Fibroblast of lung (primary cell): ENCODE measurements at regions not wholly inside any gene's neighbourhood (a gene's known extent, or its start where the extent isn't known, plus 50 kb on each side); places are given as distances from the start of the nearest gene placed in this dataset.

Experiments used
- DNase-seq, 2 donors: peaks; one replicate each; pipeline versions ENCODE4 v3.0.0 to v3.0.0-alpha.2; 2010; ENCODE audit warnings: low read depth in 2 of 2
- H2AFZ ChIP-seq: 2 replicates; pipeline ENCODE4 v1.5.1; 2012; ENCODE audit warnings: low read length, control low read depth, inconsistent platforms
- H3K27ac ChIP-seq: 2 replicates; pipeline ENCODE4 v1.5.1; 2011; ENCODE audit warnings: low read length, control low read depth; ENCODE audit not compliant: insufficient read depth
- H3K27me3 ChIP-seq: 2 replicates; pipeline ENCODE4 v1.5.1; 2011; ENCODE audit warnings: mild to moderate bottlenecking, low read length; ENCODE audit not compliant: control insufficient read depth, insufficient read depth
- H3K36me3 ChIP-seq: 2 replicates; pipeline ENCODE4 v1.5.1; 2011; ENCODE audit warnings: low read length; ENCODE audit not compliant: control insufficient read depth, insufficient read depth
- H3K4me1 ChIP-seq: 2 replicates; pipeline ENCODE4 v1.5.1; 2011; ENCODE audit warnings: low read length; ENCODE audit not compliant: control insufficient read depth, insufficient read depth; ENCODE audit errors: extremely low read depth
- H3K4me2 ChIP-seq: 2 replicates; pipeline ENCODE4 v1.5.1; 2011; ENCODE audit warnings: low read length, control low read depth; ENCODE audit not compliant: insufficient read depth; ENCODE audit errors: extremely low read depth
- H3K4me3 ChIP-seq, 4 experiments: fragments of 200-600 bp in 1 of 4; sonication (generic) in 1 of 4; replicated peaks in 1 of 4; 2 replicates each; pipeline ENCODE4 v1.5.1; 2011 to 2016; ENCODE audit warnings: low read length in 4 of 4, low read depth in 3 of 4, mild to moderate bottlenecking in 3 of 4, control low read depth in 2 of 4, inconsistent platforms in 1 of 4, mixed read lengths in 1 of 4; ENCODE audit not compliant: insufficient read depth in 1 of 4; ENCODE audit errors: control extremely low read depth in 1 of 4
- H3K79me2 ChIP-seq: 2 replicates; pipeline ENCODE4 v1.5.1; 2012; ENCODE audit warnings: mild to moderate bottlenecking, low read length, inconsistent platforms; ENCODE audit not compliant: control insufficient read depth, insufficient read depth
- H3K9ac ChIP-seq: 2 replicates; pipeline ENCODE4 v1.5.1; 2011; ENCODE audit warnings: mild to moderate bottlenecking, low read length, control low read depth; ENCODE audit not compliant: insufficient read depth
- H3K9me3 ChIP-seq: 2 replicates; pipeline ENCODE4 v1.5.1; 2012; ENCODE audit warnings: low read depth, low read length; ENCODE audit not compliant: control insufficient read depth, insufficient read depth
- H4K20me1 ChIP-seq: 2 replicates; pipeline ENCODE4 v1.5.1; 2011; ENCODE audit warnings: low read length; ENCODE audit not compliant: control insufficient read depth, insufficient read depth; ENCODE audit errors: extremely low read depth
- CTCF ChIP-seq, 2 donors: IDR thresholded peaks in 1 of 2; conservative IDR thresholded peaks in 1 of 2; 1 replicate in 1 of 2; 2 replicates in 1 of 2; pipeline ENCODE4 v1.5.1; 2011 to 2012; ENCODE audit warnings: low read length in 2 of 2, control low read depth in 1 of 2, inconsistent platforms in 1 of 2, low read depth in 1 of 2, mild to moderate bottlenecking in 1 of 2
- EZH2 ChIP-seq: IDR thresholded peaks from 2 replicates; pipeline ENCODE4 v1.5.1; 2012; ENCODE audit warnings: low read length, control low read depth, mild to moderate bottlenecking; ENCODE audit errors: missing control alignments

- DNase-seq, result no peak
- Histone ChIP-seq H3K36me3 (no peaks in the 10 kb centered on the region), H3K27me3 (no peaks in the 10 kb centered on the region), H3K4me1 (no peaks in the 10 kb centered on the region), H3K9ac (no peak overlapping the region), H4K20me1 (no peaks in the 10 kb centered on the region), H3K27ac (no peak overlapping the region), H3K4me2 (no peak overlapping the region), H3K79me2 (no peaks in the 10 kb centered on the region), H3K9me3 (no peaks in the 10 kb centered on the region), H2AFZ (no peak overlapping the region), H3K4me3 (no peak overlapping the region)
- no peak for TF ChIP-seq CTCF (conservative IDR thresholded peaks at IDR 0.05 in 1 of 2, IDR thresholded peaks at IDR 0.05 in 1 of 2; ENCODE audit: low read depth in 1 of 2, low read length in 2 of 2)
- no peak for TF ChIP-seq EZH2
Observed at GRCh38 chr3:152754303-152754702, 80.6 kb upstream of the P2RY1 start.

GRCh38 chr3:152756807-152757206, 78.1 kb upstream of the P2RY1 start:
- Histone ChIP-seq H3K4me1 (no peaks in the 10 kb centered on the region), H3K27ac (no peak overlapping the region), H3K27me3 (no peaks in the 10 kb centered on the region), H4K20me1 (no peaks in the 10 kb centered on the region), H2AFZ (no peak overlapping the region), H3K36me3 (no peaks in the 10 kb centered on the region), H3K79me2 (no peaks in the 10 kb centered on the region), H3K9me3 (no peaks in the 10 kb centered on the region), H3K9ac (no peak overlapping the region), H3K4me2 (no peak overlapping the region), H3K4me3 (no peak overlapping the region)
- TF ChIP-seq CTCF (conservative IDR thresholded peaks at IDR 0.05 in 1 of 2, IDR thresholded peaks at IDR 0.05 in 1 of 2; ENCODE audit: low read depth in 1 of 2, low read length in 2 of 2), result no peak
- no peak for TF ChIP-seq EZH2
- no peak for DNase-seq

GRCh38 chr3:152760024-152760563, 74.8 kb upstream of the P2RY1 start:
- TF ChIP-seq CTCF (conservative IDR thresholded peaks at IDR 0.05 in 1 of 2, IDR thresholded peaks at IDR 0.05 in 1 of 2; ENCODE audit: low read depth in 1 of 2, low read length in 2 of 2) (no peak), EZH2 (no peak)
- H3K4me2 ChIP-seq, result no peak overlapping the region
- H3K36me3 ChIP-seq, result no peaks in the 10 kb centered on the region
- no peak for DNase-seq
- H3K27me3 ChIP-seq, result no peaks in the 10 kb centered on the region
- H3K4me1 ChIP-seq, result no peaks in the 10 kb centered on the region
- no peak overlapping the region for H3K27ac ChIP-seq
- no peaks in the 10 kb centered on the region for H4K20me1 ChIP-seq
- H3K9ac ChIP-seq, result no peak overlapping the region
- H2AFZ ChIP-seq, result no peak overlapping the region
- no peaks in the 10 kb centered on the region for H3K9me3 ChIP-seq
- H3K4me3 ChIP-seq, result no peak overlapping the region
- no peaks in the 10 kb centered on the region for H3K79me2 ChIP-seq
